Right atrium auricular region (tissue), 2 donors: ENCODE measurements at regions not wholly inside any gene's neighbourhood (a gene's known extent, or its start where the extent isn't known, plus 50 kb on each side); places are given as distances from the start of the nearest gene placed in this dataset.
"Not testable (repeated sequence)": the region's sequence is repeated elsewhere in the genome, so short reads cannot be mapped to it uniquely, and the experiment has no call there.

Experiments
- DNase-seq: peaks from one replicate; pipeline ENCODE4 v3.0.0-alpha.2; 2019; ENCODE audit warnings: low spot score
- H3K27ac ChIP-seq, 2 donors: fragments of 200-600 bp; sonication (generic); 1 replicate in 1 of 2; 2 replicates in 1 of 2; pipeline ENCODE4 v1.5.1; 2016 to 2019
- H3K27me3 ChIP-seq, 2 donors: fragments of 200-600 bp; sonication (generic); one replicate each; pipeline versions ENCODE4 v1.5.1 to v1.6.0; 2017 to 2019
- H3K36me3 ChIP-seq: fragments of 200-600 bp; sonication (generic); one replicate; pipeline ENCODE4 v1.5.1; 2016
- H3K4me1 ChIP-seq, 2 donors: fragments of 200-600 bp; sonication (generic); one replicate each; pipeline versions ENCODE4 v1.5.1 to v1.6.0; 2017 to 2019
- H3K4me3 ChIP-seq, 2 donors: fragments of 200-600 bp; sonication (generic); 1 replicate in 1 of 2; 2 replicates in 1 of 2; pipeline ENCODE4 v1.5.1; 2017 to 2019; ENCODE audit warnings: mild to moderate bottlenecking in 1 of 2, moderate library complexity in 1 of 2
- H3K9me3 ChIP-seq, 2 donors: fragments of 200-600 bp; sonication (generic); one replicate each; pipeline ENCODE4 v1.5.1; 2019
- CTCF ChIP-seq, 2 donors: fragments of 200-600 bp; sonication (generic); IDR thresholded peaks; one replicate each; pipeline ENCODE4 v1.5.1; 2019; ENCODE audit warnings: antibody characterized with exemption in 2 of 2

- H3K27ac ChIP-seq: no peak overlapping the region
- no peak for DNase-seq
- no peak for TF ChIP-seq CTCF (IDR thresholded peaks at IDR 0.05)
- H3K4me3 ChIP-seq: no peak overlapping the region
- no peaks in the 10 kb centered on the region for H3K4me1 ChIP-seq
- H3K9me3 ChIP-seq: no peaks in the 10 kb centered on the region
- H3K36me3 ChIP-seq: no peaks in the 10 kb centered on the region
- no peaks in the 10 kb centered on the region for H3K27me3 ChIP-seq
Observed at GRCh38 chr6:114874410-114874809, 531.6 kb upstream of the HS3ST5 start.

- not testable (repeated sequence) for H3K36me3 ChIP-seq, H3K27ac ChIP-seq, H3K27me3 ChIP-seq, H3K4me1 ChIP-seq, H3K9me3 ChIP-seq, H3K4me3 ChIP-seq, DNase-seq
Observed at GRCh38 chr6:114865506-114865905, 522.7 kb upstream of the HS3ST5 start.

GRCh38 chr6:114863610-114864009 lies 520.8 kb upstream of the HS3ST5 start:
- Histone ChIP-seq H3K27ac (no peak overlapping the region), H3K27me3 (no peaks in the 10 kb centered on the region), H3K4me1 (no peaks in the 10 kb centered on the region), H3K4me3 (no peak overlapping the region), H3K9me3 (no peaks in the 10 kb centered on the region), H3K36me3 (no peaks in the 10 kb centered on the region)
- no peak for DNase-seq
- TF ChIP-seq CTCF (IDR thresholded peaks at IDR 0.05): no peak

GRCh38 chr6:114862819-114863218 lies 520.0 kb upstream of the HS3ST5 start:
- TF ChIP-seq CTCF (IDR thresholded peaks at IDR 0.05): no peak
- Histone ChIP-seq H3K27me3 (no peaks in the 10 kb centered on the region), H3K4me3 (no peak overlapping the region), H3K27ac (no peak overlapping the region), H3K36me3 (no peaks in the 10 kb centered on the region), H3K9me3 (no peaks in the 10 kb centered on the region), H3K4me1 (no peaks in the 10 kb centered on the region)
- no peak for DNase-seq

- no peaks in the 10 kb centered on the region for H3K27me3 ChIP-seq
- no peaks in the 10 kb centered on the region for H3K36me3 ChIP-seq
- H3K4me1 ChIP-seq: no peaks in the 10 kb centered on the region
- H3K27ac ChIP-seq: no peak overlapping the region
- no peaks in the 10 kb centered on the region for H3K9me3 ChIP-seq
- DNase-seq: no peak
- H3K4me3 ChIP-seq: no peak overlapping the region
- no peak for TF ChIP-seq CTCF (IDR thresholded peaks at IDR 0.05)
Observed at GRCh38 chr6:114862064-114862463, 519.2 kb upstream of the HS3ST5 start.

- no peak for DNase-seq
Observed at GRCh38 chr6:114844359-114844758, 501.5 kb upstream of the HS3ST5 start.

More at GRCh38 chr6:114844359-114844758, 501.5 kb upstream of the HS3ST5 start:
- Histone ChIP-seq H3K9me3 (no peaks in the 10 kb centered on the region), H3K4me3 (no peak overlapping the region), H3K27me3 (no peaks in the 10 kb centered on the region), H3K27ac (no peak overlapping the region), H3K4me1 (no peaks in the 10 kb centered on the region), H3K36me3 (no peaks in the 10 kb centered on the region)
- TF ChIP-seq CTCF (IDR thresholded peaks at IDR 0.05): no peak
